ENCODE measurements at regions not wholly inside any gene's neighbourhood (a gene's known extent, or its start where the extent isn't known, plus 50 kb on each side); places are given as distances from the start of the nearest gene placed in this dataset.

DNA sequence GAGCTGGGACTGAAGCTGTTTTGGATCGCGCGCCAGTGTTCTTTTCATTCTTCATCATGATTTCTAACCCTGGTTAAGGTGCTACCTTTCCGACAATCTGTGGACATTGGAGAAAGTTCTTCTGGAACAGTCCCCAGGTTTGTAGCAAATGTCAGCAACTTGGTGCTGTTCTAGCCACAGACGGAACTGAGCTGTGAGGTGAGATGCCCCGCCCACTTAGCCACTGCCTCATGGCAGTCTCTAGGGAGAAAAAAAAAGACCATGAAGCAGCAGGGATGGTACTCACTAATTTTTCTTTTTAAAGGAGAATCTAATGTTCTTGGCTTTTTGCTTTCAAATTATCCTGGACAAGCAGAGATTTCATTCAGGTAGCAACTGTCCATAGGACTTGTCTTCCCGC lies 72.1 kb upstream of the STK32A start:
- no peak overlapping the region for H3K4me3 ChIP-seq (ENCODE audit: low read depth, low read length)
- TF ChIP-seq, protein P1, sequence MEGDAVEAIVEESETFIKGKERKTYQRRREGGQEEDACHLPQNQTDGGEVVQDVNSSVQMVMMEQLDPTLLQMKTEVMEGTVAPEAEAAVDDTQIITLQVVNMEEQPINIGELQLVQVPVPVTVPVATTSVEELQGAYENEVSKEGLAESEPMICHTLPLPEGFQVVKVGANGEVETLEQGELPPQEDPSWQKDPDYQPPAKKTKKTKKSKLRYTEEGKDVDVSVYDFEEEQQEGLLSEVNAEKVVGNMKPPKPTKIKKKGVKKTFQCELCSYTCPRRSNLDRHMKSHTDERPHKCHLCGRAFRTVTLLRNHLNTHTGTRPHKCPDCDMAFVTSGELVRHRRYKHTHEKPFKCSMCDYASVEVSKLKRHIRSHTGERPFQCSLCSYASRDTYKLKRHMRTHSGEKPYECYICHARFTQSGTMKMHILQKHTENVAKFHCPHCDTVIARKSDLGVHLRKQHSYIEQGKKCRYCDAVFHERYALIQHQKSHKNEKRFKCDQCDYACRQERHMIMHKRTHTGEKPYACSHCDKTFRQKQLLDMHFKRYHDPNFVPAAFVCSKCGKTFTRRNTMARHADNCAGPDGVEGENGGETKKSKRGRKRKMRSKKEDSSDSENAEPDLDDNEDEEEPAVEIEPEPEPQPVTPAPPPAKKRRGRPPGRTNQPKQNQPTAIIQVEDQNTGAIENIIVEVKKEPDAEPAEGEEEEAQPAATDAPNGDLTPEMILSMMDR (IDR thresholded peaks at IDR 0.05; ENCODE audit: low read depth, low read length, missing control alignments) = no peak
- in situ Hi-C loops (cut with HindIII; ENCODE audit: low sequenced_read_pairs) = no loop called here
- no peak for DNase-seq (ENCODE audit: low read depth)

DNA sequence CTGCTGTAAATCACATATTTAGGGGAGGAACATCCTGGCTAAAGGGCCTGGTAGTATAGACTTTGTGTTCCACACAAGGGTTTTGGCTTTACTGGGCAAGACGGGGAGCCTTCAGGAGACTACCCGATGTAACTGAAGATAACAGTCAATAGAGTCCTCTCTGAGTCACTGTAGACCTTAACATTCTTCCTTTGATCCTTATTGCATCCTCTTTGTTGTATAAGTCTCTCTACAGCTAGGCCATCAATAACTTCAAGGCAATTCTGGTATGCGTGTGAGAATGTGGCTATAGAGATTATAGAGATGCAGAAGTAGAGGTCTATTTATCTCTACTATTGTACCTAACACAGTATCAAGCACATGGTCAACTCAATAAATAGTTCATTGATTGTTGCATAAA lies 67.3 kb upstream of the STK32A start:
- TF ChIP-seq, protein P1 (IDR thresholded peaks at IDR 0.05; ENCODE audit: low read depth, low read length, missing control alignments) = no peak
- in situ Hi-C loops (cut with HindIII; ENCODE audit: low sequenced_read_pairs) = no loop called here
- no peak for DNase-seq (ENCODE audit: low read depth)
- H3K4me3 ChIP-seq (ENCODE audit: low read depth, low read length) = no peak overlapping the region

DNA sequence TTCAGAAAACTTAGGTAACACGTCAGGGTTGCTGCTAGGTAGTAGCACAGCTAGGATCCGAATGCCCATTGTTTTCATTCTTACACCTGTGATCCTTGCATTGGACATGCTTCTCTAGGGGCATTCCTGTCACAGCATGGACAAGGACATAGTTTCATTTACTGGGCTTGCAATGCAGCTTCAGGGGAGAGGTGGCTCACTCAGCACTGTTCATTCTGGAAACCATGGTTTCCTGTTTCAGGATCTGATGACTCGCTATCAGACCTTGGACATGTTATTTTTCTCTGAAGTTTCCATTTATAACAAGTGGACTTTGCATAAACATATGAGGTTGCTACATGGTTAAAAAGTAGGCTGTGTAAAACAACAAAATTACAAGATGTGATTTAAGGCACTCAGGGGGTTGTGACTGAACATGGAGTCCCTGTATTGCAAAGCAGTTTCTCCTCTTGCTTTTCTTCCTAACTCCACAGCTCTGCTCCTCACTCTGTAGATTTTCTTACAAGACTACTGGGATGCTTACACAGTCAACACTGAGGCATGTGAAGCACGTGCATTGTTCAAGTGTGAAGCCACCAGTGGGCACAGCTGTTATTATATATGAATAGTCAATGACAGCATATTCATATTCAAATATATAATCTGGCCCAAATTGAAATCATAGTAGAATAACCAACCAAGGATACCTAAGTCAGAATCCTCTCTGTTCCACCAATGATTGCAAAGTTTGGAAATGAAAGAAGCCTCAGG lies 66.1 kb upstream of the STK32A start:
- no peak for DNase-seq (ENCODE audit: low read depth)
- no peak overlapping the region for H3K4me3 ChIP-seq (ENCODE audit: low read depth, low read length)
- in situ Hi-C loops (cut with HindIII; ENCODE audit: low sequenced_read_pairs) = no loop called here
- TF ChIP-seq, protein P1 (IDR thresholded peaks at IDR 0.05; ENCODE audit: low read depth, low read length, missing control alignments) = no peak

DNA sequence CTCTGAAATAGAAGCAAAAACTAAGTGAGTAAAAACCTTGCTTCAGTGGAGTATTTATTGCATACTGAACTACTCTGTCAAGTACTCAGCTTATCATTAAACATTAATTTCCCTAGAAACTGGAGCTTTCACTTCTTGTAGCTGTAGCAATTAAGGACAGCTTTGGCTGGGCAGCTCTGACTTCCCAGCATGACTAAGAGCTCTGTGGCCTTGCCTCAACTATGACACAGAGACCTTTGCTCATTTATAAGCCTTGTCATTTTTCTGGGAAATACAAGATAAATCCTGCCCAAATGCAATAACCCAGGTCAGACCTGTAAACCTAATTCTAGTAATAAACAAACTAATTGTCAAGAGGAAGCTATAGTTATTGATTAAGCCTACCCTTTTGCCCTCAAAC lies 65.4 kb upstream of the STK32A start:
- TF ChIP-seq, protein P1 (IDR thresholded peaks at IDR 0.05; ENCODE audit: low read depth, low read length, missing control alignments) = no peak
- in situ Hi-C loops (cut with HindIII; ENCODE audit: low sequenced_read_pairs) = no loop called here
- no peak overlapping the region for H3K4me3 ChIP-seq (ENCODE audit: low read depth, low read length)
- DNase-seq (ENCODE audit: low read depth) = peak; percentile 32

DNA sequence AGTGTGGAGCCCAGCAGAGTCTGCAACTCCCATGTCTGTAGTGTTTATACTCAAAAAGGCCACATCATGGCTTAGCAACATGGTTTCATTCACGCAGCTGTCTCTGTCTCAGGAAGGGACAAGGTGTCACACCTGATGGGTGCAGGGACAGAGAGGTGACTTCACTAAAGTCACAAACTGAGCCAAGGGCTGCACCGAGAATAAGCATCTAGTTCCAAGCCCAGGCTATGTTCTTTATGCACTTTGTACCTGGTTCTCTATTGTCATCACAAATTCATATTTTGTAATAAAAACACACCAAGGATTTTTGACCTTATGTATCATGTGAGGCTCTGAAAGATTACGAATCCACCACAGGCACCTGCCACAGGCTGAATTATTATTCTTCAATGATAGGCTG lies 64.9 kb upstream of the STK32A start:
- H3K4me3 ChIP-seq (ENCODE audit: low read depth, low read length) = no peak overlapping the region
- no peak for DNase-seq (ENCODE audit: low read depth)
- in situ Hi-C loops (cut with HindIII; ENCODE audit: low sequenced_read_pairs) = no loop called here
- TF ChIP-seq, protein P1 (IDR thresholded peaks at IDR 0.05; ENCODE audit: low read depth, low read length, missing control alignments) = no peak

DNA sequence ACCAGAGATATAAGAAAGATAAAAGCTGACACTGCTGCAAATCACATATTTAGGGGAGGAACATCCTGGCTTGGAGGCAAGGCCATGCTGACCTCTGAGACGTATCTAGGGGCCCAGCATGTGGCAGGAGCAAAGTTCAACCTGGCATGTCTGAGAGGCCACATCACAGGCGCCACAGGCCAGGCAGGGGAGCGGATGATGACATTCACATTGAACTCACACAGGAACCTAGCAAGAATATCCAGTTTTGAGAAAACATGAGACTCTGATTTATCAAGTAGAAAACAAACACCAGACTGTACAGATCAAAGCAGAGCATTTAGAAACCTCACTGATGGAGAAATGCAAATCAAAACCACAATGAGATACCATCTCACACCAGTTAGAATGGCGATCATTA lies 64.2 kb upstream of the STK32A start:
- DNase-seq (ENCODE audit: low read depth) = no peak
- no peak overlapping the region for H3K4me3 ChIP-seq (ENCODE audit: low read depth, low read length)
- in situ Hi-C loops (cut with HindIII; ENCODE audit: low sequenced_read_pairs) = no loop called here
- TF ChIP-seq, protein P1 (IDR thresholded peaks at IDR 0.05; ENCODE audit: low read depth, low read length, missing control alignments) = no peak
